ENCODE measurements at regions not wholly inside any gene's neighbourhood (a gene's known extent, or its start where the extent isn't known, plus 50 kb on each side); places are given as distances from the start of the nearest gene placed in this dataset.
A peak's percentile ranks its signal among the peaks of the same experiment; 100 is the strongest.
"Not testable (repeated sequence)": the region's sequence is repeated elsewhere in the genome, so short reads cannot be mapped to it uniquely, and the experiment has no call there.

GRCh38 chr4:186832906-186833305 lies 109.2 kb upstream of the FAT1 start:
- Histone ChIP-seq H3K4me1 (ENCODE audit: low read depth) (no peaks in the 10 kb centered on the region), H3K27me3 (no peaks in the 10 kb centered on the region), H3K27ac (no peak overlapping the region), H3K36me3 (no peaks in the 10 kb centered on the region), H3K4me3 (no peak overlapping the region), H3K9me3 (ENCODE audit: low read depth) (no peaks in the 10 kb centered on the region)
- TF ChIP-seq CTCF (IDR thresholded peaks at IDR 0.05; ENCODE audit: low read depth, low read length): no peak
- peak in 1 of 2 donors; percentile 35 for DNase-seq (ENCODE audit: low read depth in 1 of 2, low spot score in 1 of 2)

GRCh38 chr4:186837463-186837862 lies 113.8 kb upstream of the FAT1 start:
- not testable (repeated sequence) for H3K36me3 ChIP-seq, H3K4me3 ChIP-seq

GRCh38 chr4:186838295-186838694 lies 114.6 kb upstream of the FAT1 start:
- DNase-seq (ENCODE audit: low read depth in 1 of 2, low spot score in 1 of 2): no peak
- Histone ChIP-seq H3K9me3 (ENCODE audit: low read depth) (no peaks in the 10 kb centered on the region), H3K36me3 (no peaks in the 10 kb centered on the region), H3K27ac (no peak overlapping the region), H3K4me3 (no peak overlapping the region), H3K27me3 (no peaks in the 10 kb centered on the region), H3K4me1 (ENCODE audit: low read depth) (no peaks in the 10 kb centered on the region)
- TF ChIP-seq CTCF (IDR thresholded peaks at IDR 0.05; ENCODE audit: low read depth, low read length): no peak

More at GRCh38 chr4:186837463-186837862, 113.8 kb upstream of the FAT1 start:
- H3K27me3 ChIP-seq; H3K4me1 ChIP-seq (ENCODE audit: low read depth); DNase-seq (ENCODE audit: low read depth in 1 of 2, low spot score in 1 of 2); H3K9me3 ChIP-seq (ENCODE audit: low read depth); H3K27ac ChIP-seq: not testable (repeated sequence)

DNA sequence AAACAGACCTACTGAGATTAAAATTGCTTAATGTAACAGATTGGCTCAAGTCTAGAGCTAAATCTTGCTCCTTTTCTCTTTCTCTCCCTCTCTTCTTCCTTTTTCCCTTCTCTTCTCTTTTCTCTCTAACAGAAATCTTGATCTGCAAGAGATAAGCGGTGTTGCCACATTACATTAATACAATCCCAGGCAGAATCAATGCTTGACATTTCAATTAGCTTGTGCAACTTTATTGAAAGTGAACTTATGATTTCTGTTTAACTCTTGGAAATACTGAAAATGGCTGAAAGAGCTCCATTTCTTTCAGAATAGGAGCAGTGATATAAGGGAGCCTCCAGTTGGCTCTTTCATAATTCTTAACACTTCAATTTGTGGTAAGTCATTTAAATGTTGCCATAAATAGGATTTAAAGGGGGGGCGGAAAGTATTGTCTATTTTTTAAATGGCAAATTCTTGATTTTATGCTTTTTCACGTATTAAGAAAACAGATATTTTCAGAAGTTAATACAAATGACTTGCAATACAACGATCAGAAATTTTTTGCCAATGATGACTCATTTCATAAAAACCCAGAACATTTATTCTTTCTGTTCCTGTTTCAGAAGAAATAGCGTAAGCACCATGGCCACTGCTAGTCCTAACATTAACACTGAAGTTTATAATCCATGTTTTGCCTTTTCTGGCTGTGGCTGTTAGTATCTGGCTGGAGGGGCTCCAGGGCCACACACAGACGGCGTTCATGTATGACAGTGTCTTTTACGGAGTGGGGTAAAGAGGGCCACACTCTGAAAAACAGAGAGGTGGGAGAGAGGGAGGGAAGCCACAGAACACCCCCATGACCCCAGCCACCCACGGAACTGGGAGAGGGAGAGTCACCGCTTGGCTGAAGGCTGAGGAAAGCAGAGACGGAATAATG lies 115.7 kb upstream of the FAT1 start:
- Histone ChIP-seq H3K4me3 (no peak overlapping the region), H3K27ac (no peak overlapping the region), H3K4me1 (ENCODE audit: low read depth) (no peaks in the 10 kb centered on the region), H3K36me3 (no peaks in the 10 kb centered on the region), H3K9me3 (ENCODE audit: low read depth) (no peaks in the 10 kb centered on the region), H3K27me3 (no peaks in the 10 kb centered on the region)
- TF ChIP-seq CTCF (IDR thresholded peaks at IDR 0.05; ENCODE audit: low read depth, low read length): no peak
- peak in 1 of 2 donors; percentile 84 for DNase-seq (ENCODE audit: low read depth in 1 of 2, low spot score in 1 of 2)

DNA sequence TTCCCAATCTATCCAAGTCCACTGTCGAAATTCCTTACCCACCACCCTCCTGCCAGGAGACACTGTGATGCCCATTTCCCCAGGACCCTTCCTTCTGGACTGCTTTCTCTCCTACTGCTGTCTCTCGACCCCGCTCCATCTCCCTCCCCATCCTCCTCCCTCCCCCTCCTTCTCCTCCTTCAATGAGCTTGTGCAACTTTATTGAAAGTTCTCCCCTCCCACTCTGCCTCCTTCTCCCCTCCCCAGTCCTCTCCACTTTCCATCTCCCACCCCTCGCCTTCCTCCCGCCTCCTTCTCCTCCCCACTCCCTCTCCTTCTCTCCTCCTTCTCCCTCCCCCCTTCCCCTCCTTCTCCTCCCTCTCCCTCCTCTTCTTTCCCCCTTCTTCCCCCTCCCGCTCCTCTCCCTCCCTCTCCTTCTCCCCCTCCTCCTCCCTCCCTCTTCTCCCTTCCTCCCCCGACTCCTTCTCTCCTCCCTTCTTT lies 116.6 kb upstream of the FAT1 start:
- no peak overlapping the region for H3K4me3 ChIP-seq

More for the DNA sequence above, 116.6 kb upstream of the FAT1 start:
- Histone ChIP-seq H3K27me3 (no peaks in the 10 kb centered on the region), H3K9me3 (ENCODE audit: low read depth) (no peaks in the 10 kb centered on the region), H3K36me3 (no peaks in the 10 kb centered on the region), H3K4me1 (ENCODE audit: low read depth) (no peaks in the 10 kb centered on the region), H3K27ac (no peak overlapping the region)
- peak in 1 of 2 donors; percentile 80 for DNase-seq (ENCODE audit: low read depth in 1 of 2, low spot score in 1 of 2)
- TF ChIP-seq CTCF (IDR thresholded peaks at IDR 0.05; ENCODE audit: low read depth, low read length): no peak
